K562 (cell line): ENCODE measurements at regions not wholly inside any gene's neighbourhood (a gene's known extent, or its start where the extent isn't known, plus 50 kb on each side); places are given as distances from the start of the nearest gene placed in this dataset.

Experiments
- BCL6 ChIP-seq: fragments of 250-450 bp; sonication (Bioruptor Pico); IDR thresholded peaks from 2 replicates; pipeline ENCODE4 v1.4.0; 2020
- CBFB ChIP-seq: sonication (generic); formaldehyde crosslinking; IDR thresholded peaks from 2 replicates; pipeline ENCODE4 v1.4.0; 2020; ENCODE audit warnings: mild to moderate bottlenecking, missing genetic modification reagents
- CHD2 ChIP-seq: IDR thresholded peaks from 2 replicates; pipeline ENCODE4 v1.6.1; 2011; ENCODE audit warnings: low read depth, low read length
- EZH2 ChIP-seq: IDR thresholded peaks from 2 replicates; pipeline ENCODE4 v1.6.1; 2012; ENCODE audit warnings: low read depth, mild to moderate bottlenecking, inconsistent platforms, low read length, borderline replicate concordance
- NFATC3 ChIP-seq: fragments of 450-650 bp; IDR thresholded peaks from 2 replicates; pipeline ENCODE4 v1.6.1; 2017; ENCODE audit warnings: mild to moderate bottlenecking
- NR2C2 ChIP-seq, 2 experiments: fragments of 200-800 bp in 1 of 2; sonication (Bioruptor generic) in 1 of 2; sonication (generic) in 1 of 2; formaldehyde crosslinking in 1 of 2; IDR thresholded peaks; 2 replicates each; pipeline versions ENCODE4 v1.6.1 to v1.8.0; 2016 to 2022; ENCODE audit warnings: mild to moderate bottlenecking in 1 of 2, missing compliant biosample characterization in 1 of 2, missing genetic modification characterization in 1 of 2, missing genetic modification reagents in 1 of 2
- NR2F6 ChIP-seq: fragments of 450-650 bp; formaldehyde crosslinking; IDR thresholded peaks from 2 replicates; pipeline ENCODE4 v1.4.0; 2020; ENCODE audit warnings: mild to moderate bottlenecking
- RFX5 ChIP-seq: IDR thresholded peaks from 2 replicates; pipeline ENCODE4 v1.6.1; 2011; ENCODE audit warnings: low read depth, mild to moderate bottlenecking, improper control_type of control experiment, low read length
- TEAD2 ChIP-seq: fragments of 450-650 bp; IDR thresholded peaks from 2 replicates; pipeline ENCODE4 v1.6.1; 2016; ENCODE audit warnings: missing genetic modification characterization, control low read depth, missing compliant biosample characterization
- ZNF764 ChIP-seq: fragments of 250-450 bp; sonication (Bioruptor Pico); IDR thresholded peaks from 2 replicates; pipeline ENCODE4 v1.4.0; 2020; ENCODE audit warnings: low read depth, mild to moderate bottlenecking, moderate library complexity
- TF ChIP-seq, protein P1 (sequence below), 2 experiments: fragments of 450-650 bp; IDR thresholded peaks; 2 replicates each; pipeline ENCODE4 v1.6.1; 2016; ENCODE audit warnings: mild to moderate bottlenecking in 2 of 2, borderline replicate concordance in 1 of 2, low read depth in 1 of 2, moderate library complexity in 1 of 2
- TF ChIP-seq, protein P2 (sequence below): sonication (generic); formaldehyde crosslinking; IDR thresholded peaks from 2 replicates; pipeline ENCODE4 v1.8.1; 2023; ENCODE audit warnings: mild to moderate bottlenecking, missing genetic modification reagents
- TF ChIP-seq, protein P3 (sequence below): sonication (generic); formaldehyde crosslinking; IDR thresholded peaks from 2 replicates; pipeline ENCODE4 v1.8.1; 2022; ENCODE audit warnings: missing genetic modification reagents
- TF ChIP-seq, protein P4 (sequence below): fragments of 450-650 bp; formaldehyde crosslinking; IDR thresholded peaks from 2 replicates; pipeline ENCODE4 v1.4.0; 2022; ENCODE audit warnings: mild to moderate bottlenecking, moderate library complexity

DNA sequence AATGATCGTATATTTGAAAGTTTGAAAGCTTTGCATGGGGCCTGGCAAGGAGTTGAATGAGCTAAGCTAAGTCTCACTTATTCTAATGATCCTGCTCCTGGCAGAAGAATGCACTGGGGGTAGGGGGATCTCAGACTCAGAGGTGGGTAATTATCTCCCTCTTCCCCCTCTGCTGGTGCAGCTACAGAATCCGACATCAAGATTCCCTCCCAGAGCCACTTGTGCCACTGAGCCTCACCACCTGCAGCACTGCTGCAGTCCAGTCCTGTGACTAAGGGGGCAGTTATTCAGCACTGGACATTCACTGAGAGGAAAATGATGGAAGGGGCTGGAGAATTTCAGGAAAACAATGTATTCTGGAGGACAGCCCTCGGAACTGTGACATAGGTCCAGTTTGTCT, 205.8 kb downstream of the DEPDC1B start:
- TF ChIP-seq ZNF764 (CRISPR knock-in tag): no peak
- no peak for TF ChIP-seq NR2C2 (CRISPR knock-in tag; IDR thresholded peaks at IDR 0.05)
- TF ChIP-seq NR2C2 (tag; IDR thresholded peaks at IDR 0.05): no peak
- no peak for TF ChIP-seq RFX5
- TF ChIP-seq, protein P1, sequence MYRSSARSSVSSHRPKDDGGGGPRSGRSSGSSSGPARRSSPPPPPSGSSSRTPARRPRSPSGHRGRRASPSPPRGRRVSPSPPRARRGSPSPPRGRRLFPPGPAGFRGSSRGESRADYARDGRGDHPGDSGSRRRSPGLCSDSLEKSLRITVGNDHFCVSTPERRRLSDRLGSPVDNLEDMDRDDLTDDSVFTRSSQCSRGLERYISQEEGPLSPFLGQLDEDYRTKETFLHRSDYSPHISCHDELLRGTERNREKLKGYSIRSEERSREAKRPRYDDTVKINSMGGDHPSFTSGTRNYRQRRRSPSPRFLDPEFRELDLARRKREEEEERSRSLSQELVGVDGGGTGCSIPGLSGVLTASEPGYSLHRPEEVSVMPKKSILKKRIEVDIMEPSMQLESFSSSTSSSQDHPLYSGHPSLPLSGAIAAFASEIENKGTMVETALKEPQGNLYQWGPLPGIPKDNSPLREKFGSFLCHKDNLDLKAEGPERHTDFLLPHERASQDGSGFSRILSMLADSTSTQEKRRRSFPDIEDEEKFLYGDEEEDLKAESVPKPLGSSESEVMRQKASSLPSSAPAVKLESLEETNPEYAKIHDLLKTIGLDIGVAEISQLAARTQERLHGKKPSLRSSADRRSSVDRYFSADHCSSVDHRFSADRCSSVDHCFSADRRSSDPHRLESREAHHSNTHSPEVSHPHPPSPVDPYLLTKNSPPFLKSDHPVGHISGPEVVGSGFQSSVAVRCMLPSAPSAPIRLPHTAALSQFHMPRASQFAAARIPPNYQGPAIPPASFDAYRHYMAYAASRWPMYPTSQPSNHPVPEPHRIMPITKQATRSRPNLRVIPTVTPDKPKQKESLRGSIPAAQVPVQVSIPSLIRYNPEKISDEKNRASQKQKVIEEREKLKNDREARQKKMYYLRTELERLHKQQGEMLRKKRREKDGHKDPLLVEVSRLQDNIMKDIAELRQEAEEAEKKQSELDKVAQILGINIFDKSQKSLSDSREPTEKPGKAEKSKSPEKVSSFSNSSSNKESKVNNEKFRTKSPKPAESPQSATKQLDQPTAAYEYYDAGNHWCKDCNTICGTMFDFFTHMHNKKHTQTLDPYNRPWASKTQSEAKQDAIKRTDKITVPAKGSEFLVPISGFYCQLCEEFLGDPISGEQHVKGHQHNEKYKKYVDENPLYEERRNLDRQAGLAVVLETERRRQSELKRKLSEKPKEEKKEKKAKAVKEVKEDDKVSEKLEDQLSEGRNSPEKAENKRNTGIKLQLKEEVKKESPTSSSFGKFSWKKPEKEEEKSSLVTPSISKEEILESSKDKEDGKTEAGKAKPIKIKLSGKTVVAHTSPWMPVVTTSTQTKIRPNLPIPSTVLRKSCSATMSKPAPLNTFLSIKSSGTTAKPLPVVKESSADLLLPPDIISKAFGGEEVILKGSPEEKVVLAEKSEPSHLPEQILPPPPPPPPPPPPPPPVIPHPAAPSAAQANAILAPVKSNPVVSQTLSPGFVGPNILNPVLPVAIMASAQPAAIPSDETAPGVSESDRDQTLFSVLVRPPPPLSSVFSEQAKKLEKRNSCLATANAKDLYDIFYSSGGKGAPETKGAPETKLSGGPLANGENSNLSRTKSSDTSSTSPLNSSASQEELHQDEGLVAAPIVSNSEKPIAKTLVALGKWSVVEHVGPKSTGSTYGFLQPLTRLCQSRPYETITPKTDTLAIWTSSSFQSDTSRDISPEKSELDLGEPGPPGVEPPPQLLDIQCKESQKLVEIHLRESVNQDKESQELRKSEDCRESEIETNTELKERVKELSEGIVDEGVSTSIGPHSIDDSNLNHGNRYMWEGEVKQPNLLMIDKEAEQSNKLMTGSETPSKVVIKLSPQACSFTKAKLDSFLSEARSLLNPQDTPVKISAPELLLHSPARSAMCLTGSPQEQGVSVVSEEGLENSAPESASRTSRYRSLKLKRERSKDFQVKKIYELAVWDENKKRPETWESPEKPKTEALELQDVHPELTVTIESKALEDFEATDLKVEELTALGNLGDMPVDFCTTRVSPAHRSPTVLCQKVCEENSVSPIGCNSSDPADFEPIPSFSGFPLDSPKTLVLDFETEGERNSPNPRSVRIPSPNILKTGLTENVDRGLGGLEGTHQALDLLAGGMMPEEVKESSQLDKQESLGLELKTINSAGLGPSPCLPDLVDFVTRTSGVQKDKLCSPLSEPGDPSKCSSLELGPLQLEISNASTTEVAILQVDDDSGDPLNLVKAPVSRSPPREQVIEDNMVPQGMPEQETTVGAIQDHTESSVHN (IDR thresholded peaks at IDR 0.05; ENCODE audit: borderline replicate concordance in 1 of 2, low read depth in 1 of 2): no peak
- no peak for TF ChIP-seq CHD2
- no peak for TF ChIP-seq CBFB (CRISPR knock-in tag)
- TF ChIP-seq BCL6 (CRISPR knock-in tag): no peak
- TF ChIP-seq, protein P2, sequence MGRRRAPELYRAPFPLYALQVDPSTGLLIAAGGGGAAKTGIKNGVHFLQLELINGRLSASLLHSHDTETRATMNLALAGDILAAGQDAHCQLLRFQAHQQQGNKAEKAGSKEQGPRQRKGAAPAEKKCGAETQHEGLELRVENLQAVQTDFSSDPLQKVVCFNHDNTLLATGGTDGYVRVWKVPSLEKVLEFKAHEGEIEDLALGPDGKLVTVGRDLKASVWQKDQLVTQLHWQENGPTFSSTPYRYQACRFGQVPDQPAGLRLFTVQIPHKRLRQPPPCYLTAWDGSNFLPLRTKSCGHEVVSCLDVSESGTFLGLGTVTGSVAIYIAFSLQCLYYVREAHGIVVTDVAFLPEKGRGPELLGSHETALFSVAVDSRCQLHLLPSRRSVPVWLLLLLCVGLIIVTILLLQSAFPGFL (CRISPR knock-in tag): no peak
- TF ChIP-seq EZH2: no peak
- no peak for TF ChIP-seq TEAD2 (tag)
- TF ChIP-seq, protein P3, sequence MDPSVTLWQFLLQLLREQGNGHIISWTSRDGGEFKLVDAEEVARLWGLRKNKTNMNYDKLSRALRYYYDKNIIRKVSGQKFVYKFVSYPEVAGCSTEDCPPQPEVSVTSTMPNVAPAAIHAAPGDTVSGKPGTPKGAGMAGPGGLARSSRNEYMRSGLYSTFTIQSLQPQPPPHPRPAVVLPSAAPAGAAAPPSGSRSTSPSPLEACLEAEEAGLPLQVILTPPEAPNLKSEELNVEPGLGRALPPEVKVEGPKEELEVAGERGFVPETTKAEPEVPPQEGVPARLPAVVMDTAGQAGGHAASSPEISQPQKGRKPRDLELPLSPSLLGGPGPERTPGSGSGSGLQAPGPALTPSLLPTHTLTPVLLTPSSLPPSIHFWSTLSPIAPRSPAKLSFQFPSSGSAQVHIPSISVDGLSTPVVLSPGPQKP: no peak
- no peak for TF ChIP-seq NR2F6 (CRISPR knock-in tag)
- no peak for TF ChIP-seq NFATC3
- TF ChIP-seq, protein P4, sequence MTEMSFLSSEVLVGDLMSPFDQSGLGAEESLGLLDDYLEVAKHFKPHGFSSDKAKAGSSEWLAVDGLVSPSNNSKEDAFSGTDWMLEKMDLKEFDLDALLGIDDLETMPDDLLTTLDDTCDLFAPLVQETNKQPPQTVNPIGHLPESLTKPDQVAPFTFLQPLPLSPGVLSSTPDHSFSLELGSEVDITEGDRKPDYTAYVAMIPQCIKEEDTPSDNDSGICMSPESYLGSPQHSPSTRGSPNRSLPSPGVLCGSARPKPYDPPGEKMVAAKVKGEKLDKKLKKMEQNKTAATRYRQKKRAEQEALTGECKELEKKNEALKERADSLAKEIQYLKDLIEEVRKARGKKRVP (CRISPR knock-in tag): no peak
